Astrocyte (in vitro differentiated cells and primary cell): ENCODE measurements at regions not wholly inside any gene's neighbourhood (a gene's known extent, or its start where the extent isn't known, plus 50 kb on each side); places are given as distances from the start of the nearest gene placed in this dataset.

Source experiments
- DNase-seq: peaks from one replicate; pipeline ENCODE4 v3.0.0-alpha.2; 2010; ENCODE audit warnings: low read depth
- FAIRE-seq: peaks from 2 replicates; lab custom pipeline; 2011; peaks lifted over from hg19 to GRCh38; lab: Jason Lieb, UNC
- H2AFZ ChIP-seq: 2 replicates; pipeline ENCODE4 v1.6.0; 2012; ENCODE audit warnings: low read depth, low read length, inconsistent platforms
- H3K27ac ChIP-seq: 2 replicates; pipeline ENCODE4 v1.5.1; 2011; ENCODE audit warnings: low read depth, low read length, inconsistent platforms
- H3K27me3 ChIP-seq: 2 replicates; pipeline ENCODE4 v1.6.0; 2011; ENCODE audit warnings: low read length, inconsistent platforms; ENCODE audit not compliant: insufficient read depth
- H3K36me3 ChIP-seq: 2 replicates; pipeline ENCODE4 v1.5.1; 2011; ENCODE audit warnings: low read length, inconsistent platforms; ENCODE audit not compliant: insufficient read depth
- H3K4me1 ChIP-seq: 2 replicates; pipeline ENCODE4 v1.5.1; 2011; ENCODE audit warnings: low read length, inconsistent platforms; ENCODE audit not compliant: insufficient read depth
- H3K4me2 ChIP-seq: 2 replicates; pipeline ENCODE4 v1.6.0; 2012; ENCODE audit warnings: low read length, inconsistent platforms
- H3K4me3 ChIP-seq: 2 replicates; pipeline ENCODE4 v1.5.1; 2011; ENCODE audit warnings: low read depth, mild to moderate bottlenecking, low read length, inconsistent platforms; ENCODE audit not compliant: insufficient read depth
- H3K79me2 ChIP-seq: 2 replicates; pipeline ENCODE4 v1.6.0; 2012; ENCODE audit warnings: mild to moderate bottlenecking, low read length, inconsistent platforms; ENCODE audit not compliant: insufficient read depth
- H3K9ac ChIP-seq: 2 replicates; pipeline ENCODE4 v1.6.0; 2012; ENCODE audit warnings: mild to moderate bottlenecking, low read length, inconsistent platforms
- H3K9me3 ChIP-seq: 2 replicates; pipeline ENCODE4 v1.5.1; 2012; ENCODE audit warnings: low read depth, mild to moderate bottlenecking, low read length, inconsistent platforms; ENCODE audit not compliant: insufficient read depth
- H4K20me1 ChIP-seq: 2 replicates; pipeline ENCODE4 v1.6.0; 2012; ENCODE audit warnings: low read length, inconsistent platforms; ENCODE audit not compliant: insufficient read depth
- H3K27ac Mint-ChIP-seq: one replicate; pipeline ENCODE4 v1.8.0; 2021; ENCODE audit warnings: mild to moderate bottlenecking, mixed read lengths; ENCODE audit not compliant: unreplicated experiment
- H3K27me3 Mint-ChIP-seq: one replicate; pipeline ENCODE4 v1.8.0; 2021; ENCODE audit warnings: low read depth, mixed read lengths; ENCODE audit not compliant: unreplicated experiment
- H3K36me3 Mint-ChIP-seq: one replicate; pipeline ENCODE4 v1.8.0; 2021; ENCODE audit warnings: low read depth, mixed read lengths; ENCODE audit not compliant: unreplicated experiment
- H3K4me1 Mint-ChIP-seq: one replicate; pipeline ENCODE4 v1.8.0; 2021; ENCODE audit warnings: low read depth, mixed read lengths; ENCODE audit not compliant: unreplicated experiment
- H3K4me3 Mint-ChIP-seq: one replicate; pipeline ENCODE4 v1.8.0; 2021; ENCODE audit warnings: mild to moderate bottlenecking, moderate library complexity, mixed read lengths; ENCODE audit not compliant: unreplicated experiment
- H3K9me3 Mint-ChIP-seq: one replicate; pipeline ENCODE4 v1.8.0; 2021; ENCODE audit warnings: mild to moderate bottlenecking, mixed read lengths; ENCODE audit not compliant: unreplicated experiment
- EZH2 ChIP-seq: IDR thresholded peaks from 2 replicates; pipeline ENCODE4 v1.6.1; 2012; ENCODE audit warnings: mild to moderate bottlenecking, low read length, inconsistent platforms; ENCODE audit not compliant: insufficient read depth
- TF ChIP-seq, protein P1 (sequence below): IDR thresholded peaks from 2 replicates; pipeline ENCODE4 v1.5.1; 2011; ENCODE audit warnings: low read depth, mild to moderate bottlenecking, inconsistent platforms, low read length, moderate library complexity; ENCODE audit not compliant: insufficient read depth

DNA sequence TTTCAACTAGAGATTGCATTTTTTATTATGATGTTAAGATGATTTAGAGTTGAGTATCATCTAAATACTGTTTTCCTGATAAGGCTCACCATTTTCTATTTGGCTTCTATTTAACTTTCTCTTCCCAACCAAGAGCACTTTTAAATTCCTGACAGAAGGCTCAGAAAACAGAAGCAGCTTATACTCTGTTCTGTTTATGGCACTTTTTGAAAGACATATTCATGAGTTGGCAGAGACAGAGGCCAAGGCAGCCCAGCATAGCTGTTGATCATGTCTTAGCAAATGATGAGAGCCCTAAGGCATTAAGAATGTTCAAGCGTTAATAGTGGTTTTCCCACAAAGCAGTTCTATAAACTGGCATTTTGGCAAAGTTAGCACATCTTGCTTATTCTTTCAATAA lies 330.3 kb downstream of the TRAM1L1 start:
- no peaks in the 10 kb centered on the region for H3K9me3 Mint-ChIP-seq
- Histone ChIP-seq H3K4me2 (no peak overlapping the region), H3K9ac (no peak overlapping the region), H4K20me1 (no peaks in the 10 kb centered on the region), H3K4me1 (no peaks in the 10 kb centered on the region), H3K79me2 (no peaks in the 10 kb centered on the region), H3K27ac (no peak overlapping the region), H3K9me3 (no peaks in the 10 kb centered on the region), H3K4me3 (no peak overlapping the region), H2AFZ (no peak overlapping the region), H3K27me3 (no peaks in the 10 kb centered on the region), H3K36me3 (no peaks in the 10 kb centered on the region)
- no peak overlapping the region for H3K4me3 Mint-ChIP-seq
- H3K4me1 Mint-ChIP-seq, result no peaks in the 10 kb centered on the region
- DNase-seq (no peak), FAIRE-seq (no peak)
- H3K27ac Mint-ChIP-seq, result no peak overlapping the region
- TF ChIP-seq EZH2, result no peak
- TF ChIP-seq, protein P1, sequence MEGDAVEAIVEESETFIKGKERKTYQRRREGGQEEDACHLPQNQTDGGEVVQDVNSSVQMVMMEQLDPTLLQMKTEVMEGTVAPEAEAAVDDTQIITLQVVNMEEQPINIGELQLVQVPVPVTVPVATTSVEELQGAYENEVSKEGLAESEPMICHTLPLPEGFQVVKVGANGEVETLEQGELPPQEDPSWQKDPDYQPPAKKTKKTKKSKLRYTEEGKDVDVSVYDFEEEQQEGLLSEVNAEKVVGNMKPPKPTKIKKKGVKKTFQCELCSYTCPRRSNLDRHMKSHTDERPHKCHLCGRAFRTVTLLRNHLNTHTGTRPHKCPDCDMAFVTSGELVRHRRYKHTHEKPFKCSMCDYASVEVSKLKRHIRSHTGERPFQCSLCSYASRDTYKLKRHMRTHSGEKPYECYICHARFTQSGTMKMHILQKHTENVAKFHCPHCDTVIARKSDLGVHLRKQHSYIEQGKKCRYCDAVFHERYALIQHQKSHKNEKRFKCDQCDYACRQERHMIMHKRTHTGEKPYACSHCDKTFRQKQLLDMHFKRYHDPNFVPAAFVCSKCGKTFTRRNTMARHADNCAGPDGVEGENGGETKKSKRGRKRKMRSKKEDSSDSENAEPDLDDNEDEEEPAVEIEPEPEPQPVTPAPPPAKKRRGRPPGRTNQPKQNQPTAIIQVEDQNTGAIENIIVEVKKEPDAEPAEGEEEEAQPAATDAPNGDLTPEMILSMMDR, result no peak
- H3K27me3 Mint-ChIP-seq, result no peaks in the 10 kb centered on the region
- no peaks in the 10 kb centered on the region for H3K36me3 Mint-ChIP-seq

DNA sequence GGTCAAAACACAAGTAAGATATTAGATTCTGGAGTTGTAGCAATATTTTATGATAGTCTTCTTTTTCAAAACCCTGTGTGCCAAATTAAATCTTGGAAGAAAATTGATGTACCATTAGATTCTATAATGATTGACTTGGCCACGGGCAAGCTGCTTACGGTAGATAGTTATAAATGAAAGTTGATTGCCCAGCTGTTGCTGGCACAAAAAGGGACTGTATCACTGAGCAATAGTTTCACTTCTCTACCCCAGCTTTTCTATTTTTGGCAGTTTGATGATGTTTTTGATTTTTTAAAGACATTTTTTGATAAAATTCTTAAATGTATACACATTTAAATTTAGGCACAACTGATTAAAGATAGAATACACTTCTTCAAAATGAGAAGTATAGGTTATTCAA lies 333.3 kb downstream of the TRAM1L1 start:
- no peaks in the 10 kb centered on the region for H3K79me2 ChIP-seq
- H3K9me3 ChIP-seq, result no peaks in the 10 kb centered on the region
- H4K20me1 ChIP-seq, result no peaks in the 10 kb centered on the region
- FAIRE-seq (no peak), DNase-seq (no peak)
- H3K27me3 Mint-ChIP-seq, result no peaks in the 10 kb centered on the region
- no peaks in the 10 kb centered on the region for H3K4me1 Mint-ChIP-seq
- H3K9me3 Mint-ChIP-seq, result no peaks in the 10 kb centered on the region
- no peak overlapping the region for H3K4me3 ChIP-seq
- no peaks in the 10 kb centered on the region for H3K36me3 ChIP-seq
- no peak overlapping the region for H3K27ac Mint-ChIP-seq
- H3K4me1 ChIP-seq, result no peaks in the 10 kb centered on the region
- no peak overlapping the region for H3K4me2 ChIP-seq
- no peak overlapping the region for H3K27ac ChIP-seq
- H3K36me3 Mint-ChIP-seq, result no peaks in the 10 kb centered on the region
- no peak overlapping the region for H3K9ac ChIP-seq
- no peak for TF ChIP-seq EZH2
- TF ChIP-seq, protein P1, result no peak
- H2AFZ ChIP-seq, result no peak overlapping the region
- H3K27me3 ChIP-seq, result no peaks in the 10 kb centered on the region
- H3K4me3 Mint-ChIP-seq, result no peak overlapping the region

DNA sequence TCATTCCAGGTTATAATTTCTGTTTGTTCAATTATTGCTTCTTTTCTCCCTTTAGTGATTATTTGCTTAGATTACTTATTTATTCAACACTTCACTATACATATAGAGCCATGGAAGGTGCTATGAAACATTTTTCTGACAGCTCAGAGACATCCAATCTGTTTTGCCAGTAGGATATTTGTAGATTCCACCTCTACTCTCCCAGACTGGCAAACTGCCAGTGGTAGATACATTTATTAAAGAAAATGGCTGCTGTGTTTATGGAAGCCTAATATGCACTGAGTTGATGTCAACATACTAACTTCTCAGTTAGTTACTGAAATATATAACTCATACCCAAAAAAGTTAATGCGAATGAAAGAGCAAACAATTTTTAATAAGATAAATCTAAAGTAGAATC lies 348.6 kb downstream of the TRAM1L1 start:
- Histone ChIP-seq H3K4me1 (no peaks in the 10 kb centered on the region), H3K36me3 (no peaks in the 10 kb centered on the region), H3K4me3 (no peak overlapping the region), H3K79me2 (no peaks in the 10 kb centered on the region), H3K27ac (no peak overlapping the region), H2AFZ (no peak overlapping the region), H3K27me3 (no peaks in the 10 kb centered on the region), H3K4me2 (no peak overlapping the region), H3K9ac (no peak overlapping the region), H4K20me1 (no peaks in the 10 kb centered on the region), H3K9me3 (no peaks in the 10 kb centered on the region)
- Mint-ChIP-seq H3K36me3 (no peaks in the 10 kb centered on the region), H3K27ac (no peak overlapping the region), H3K9me3 (no peaks in the 10 kb centered on the region), H3K4me3 (no peak overlapping the region), H3K27me3 (no peaks in the 10 kb centered on the region), H3K4me1 (no peaks in the 10 kb centered on the region)
- no peak for TF ChIP-seq EZH2
- TF ChIP-seq, protein P1, result no peak
- DNase-seq (no peak), FAIRE-seq (no peak)
